Superior temporal gyrus (tissue), 1 donor: ENCODE measurements at regions not wholly inside any gene's neighbourhood (a gene's known extent, or its start where the extent isn't known, plus 50 kb on each side); places are given as distances from the start of the nearest gene placed in this dataset.
"Not testable (repeated sequence)": the region's sequence is repeated elsewhere in the genome, so short reads cannot be mapped to it uniquely, and the experiment has no call there.

ENCODE experiments used
- DNase-seq: peaks from one replicate; pipeline ENCODE4 v3.0.0-alpha.2; 2016; ENCODE audit errors: extremely low spot score

- DNase-seq, result not testable (repeated sequence)
Observed at GRCh38 chr5:21340233-21340632, 1352.2 kb upstream of the CDH18 start.

GRCh38 chr5:21336478-21336877 lies 1348.5 kb upstream of the CDH18 start:
- not testable (repeated sequence) for DNase-seq

GRCh38 chr5:21315376-21315775 lies 1327.4 kb upstream of the CDH18 start:
- not testable (repeated sequence) for DNase-seq

GRCh38 chr5:21301205-21301604 lies 1313.2 kb upstream of the CDH18 start:
- DNase-seq, result not testable (repeated sequence)

- not testable (repeated sequence) for DNase-seq
Observed at GRCh38 chr5:21274361-21274760, 1286.4 kb upstream of the CDH18 start.

GRCh38 chr5:21263361-21263760 lies 1275.4 kb upstream of the CDH18 start:
- no peak for DNase-seq

- no peak for DNase-seq
Observed at GRCh38 chr5:21254161-21254560, 1266.2 kb upstream of the CDH18 start.

- DNase-seq, result no peak
Observed at GRCh38 chr5:21244982-21245381, 1257.0 kb upstream of the CDH18 start.

- no peak for DNase-seq
Observed at GRCh38 chr5:21238786-21239185, 1250.8 kb upstream of the CDH18 start.

GRCh38 chr5:21237461-21237860 lies 1249.5 kb upstream of the CDH18 start:
- DNase-seq, result no peak

- peak; percentile 38 for DNase-seq
Observed at GRCh38 chr5:21236971-21237427, 1249.0 kb upstream of the CDH18 start.

- DNase-seq, result no peak
Observed at GRCh38 chr5:21236104-21236503, 1248.1 kb upstream of the CDH18 start.

GRCh38 chr5:21225223-21226064 lies 1237.4 kb upstream of the CDH18 start:
- no peak for DNase-seq

GRCh38 chr5:21221616-21222015 lies 1233.6 kb upstream of the CDH18 start:
- DNase-seq, result no peak

GRCh38 chr5:21219966-21220365 lies 1232.0 kb upstream of the CDH18 start:
- DNase-seq, result no peak

- DNase-seq, result no peak
Observed at GRCh38 chr5:21219251-21219650, 1231.3 kb upstream of the CDH18 start.

GRCh38 chr5:21212026-21212425 lies 1224.0 kb upstream of the CDH18 start:
- no peak for DNase-seq

GRCh38 chr5:21209409-21209808 lies 1221.4 kb upstream of the CDH18 start:
- DNase-seq, result no peak

- no peak for DNase-seq
Observed at GRCh38 chr5:21199087-21199486, 1211.1 kb upstream of the CDH18 start.

GRCh38 chr5:21195145-21195544 lies 1207.1 kb upstream of the CDH18 start:
- no peak for DNase-seq

GRCh38 chr5:21185536-21185935 lies 1197.5 kb upstream of the CDH18 start:
- no peak for DNase-seq

GRCh38 chr5:21184581-21184980 lies 1196.6 kb upstream of the CDH18 start:
- DNase-seq, result no peak

- no peak for DNase-seq
Observed at GRCh38 chr5:21181609-21182125, 1193.7 kb upstream of the CDH18 start.
